ENCODE measurements at regions not wholly inside any gene's neighbourhood (a gene's known extent, or its start where the extent isn't known, plus 50 kb on each side); places are given as distances from the start of the nearest gene placed in this dataset.

- H3K9me3 ChIP-seq (ENCODE audit: control insufficient read depth in 4 of 4, insufficient read depth in 3 of 4, low read length in 3 of 4), result peaks cover 0 to 22% (median 8%) of the 10 kb centered on the region in 4 donors
- DNase-seq, result no peak
These were observed 820.2 kb downstream of the KCNJ18 start for GRCh38 chr17:22512506-22512905.

GRCh38 chr17:22512997-22513538 is 820.7 kb downstream of the KCNJ18 start:
- Histone ChIP-seq H3K36me3 (ENCODE audit: control insufficient read depth in 4 of 4, insufficient read depth in 4 of 4, low read length in 4 of 4) (no peaks in the 10 kb centered on the region), H3K9ac (ENCODE audit: insufficient read depth in 1 of 2, low read length in 2 of 2) (no peak overlapping the region), H3K4me3 (no peak overlapping the region), H3K27ac (ENCODE audit: low read depth in 1 of 2, low read length in 1 of 2) (no peak overlapping the region), H3K9me3 (ENCODE audit: control insufficient read depth in 4 of 4, insufficient read depth in 3 of 4, low read length in 3 of 4) (peaks cover 0 to 22% (median 7%) of the 10 kb centered on the region in 4 donors), H3K4me1 (ENCODE audit: control insufficient read depth in 5 of 5, insufficient read depth in 5 of 5, low read length in 5 of 5) (no peaks in the 10 kb centered on the region), H3K27me3 (ENCODE audit: control insufficient read depth in 3 of 3, insufficient read depth in 3 of 3, low read length in 2 of 3) (no peaks in the 10 kb centered on the region)
- DNase-seq (no peak), ATAC-seq (ENCODE audit: insufficient read depth, low FRiP score) (no peak)
- no peak for TF ChIP-seq CTCF (IDR thresholded peaks at IDR 0.05; ENCODE audit: control extremely low read depth, extremely low read depth)
- 76 to 81% methylated on average over 21 of the region's 21 CpGs for WGBS, 2 donors

More at GRCh38 chr17:22512506-22512905, 820.2 kb downstream of the KCNJ18 start:
- ATAC-seq (ENCODE audit: insufficient read depth, low FRiP score), result no peak
- no peaks in the 10 kb centered on the region for H3K36me3 ChIP-seq (ENCODE audit: control insufficient read depth in 4 of 4, insufficient read depth in 4 of 4, low read length in 4 of 4)
- no peak for TF ChIP-seq CTCF (IDR thresholded peaks at IDR 0.05; ENCODE audit: control extremely low read depth, extremely low read depth)
- no peak overlapping the region for H3K27ac ChIP-seq (ENCODE audit: low read depth in 1 of 2, low read length in 1 of 2)
- no peak overlapping the region for H3K4me3 ChIP-seq
- H3K9ac ChIP-seq (ENCODE audit: insufficient read depth in 1 of 2, low read length in 2 of 2), result no peak overlapping the region
- H3K4me1 ChIP-seq (ENCODE audit: control insufficient read depth in 5 of 5, insufficient read depth in 5 of 5, low read length in 5 of 5), result no peaks in the 10 kb centered on the region
- H3K27me3 ChIP-seq (ENCODE audit: control insufficient read depth in 3 of 3, insufficient read depth in 3 of 3, low read length in 2 of 3), result no peaks in the 10 kb centered on the region
- 88 to 91% methylated on average over 6 of the region's 6 CpGs for WGBS, 2 donors

- H3K9me3 ChIP-seq (ENCODE audit: control insufficient read depth in 4 of 4, insufficient read depth in 3 of 4, low read length in 3 of 4), result peaks cover 0 to 22% (median 5%) of the 10 kb centered on the region in 4 donors
- ATAC-seq (ENCODE audit: insufficient read depth, low FRiP score), result no peak
- no peak overlapping the region for H3K27ac ChIP-seq (ENCODE audit: low read depth in 1 of 2, low read length in 1 of 2)
- WGBS, 2 donors, result 70 to 78% methylated on average over 6 of the region's 6 CpGs
- no peak overlapping the region for H3K4me3 ChIP-seq
- no peaks in the 10 kb centered on the region for H3K4me1 ChIP-seq (ENCODE audit: control insufficient read depth in 5 of 5, insufficient read depth in 5 of 5, low read length in 5 of 5)
- H3K36me3 ChIP-seq (ENCODE audit: control insufficient read depth in 4 of 4, insufficient read depth in 4 of 4, low read length in 4 of 4), result no peaks in the 10 kb centered on the region
- DNase-seq, result no peak
- no peak for TF ChIP-seq CTCF (IDR thresholded peaks at IDR 0.05; ENCODE audit: control extremely low read depth, extremely low read depth)
- H3K9ac ChIP-seq (ENCODE audit: insufficient read depth in 1 of 2, low read length in 2 of 2), result no peak overlapping the region
- H3K27me3 ChIP-seq (ENCODE audit: control insufficient read depth in 3 of 3, insufficient read depth in 3 of 3, low read length in 2 of 3), result no peaks in the 10 kb centered on the region
These were observed 822.0 kb downstream of the KCNJ18 start for GRCh38 chr17:22514315-22514714.

GRCh38 chr17:22514767-22515320 is 822.5 kb downstream of the KCNJ18 start:
- no peaks in the 10 kb centered on the region for H3K27me3 ChIP-seq (ENCODE audit: control insufficient read depth in 3 of 3, insufficient read depth in 3 of 3, low read length in 2 of 3)
- WGBS, 2 donors, result 82 to 90% methylated on average over 4 of the region's 4 CpGs
- TF ChIP-seq CTCF (IDR thresholded peaks at IDR 0.05; ENCODE audit: control extremely low read depth, extremely low read depth), result no peak

More at GRCh38 chr17:22514767-22515320, 822.5 kb downstream of the KCNJ18 start:
- Histone ChIP-seq H3K27ac (ENCODE audit: low read depth in 1 of 2, low read length in 1 of 2) (no peak overlapping the region), H3K9me3 (ENCODE audit: control insufficient read depth in 4 of 4, insufficient read depth in 3 of 4, low read length in 3 of 4) (peaks cover 0 to 22% (median 5%) of the 10 kb centered on the region in 4 donors), H3K4me3 (no peak overlapping the region), H3K4me1 (ENCODE audit: control insufficient read depth in 5 of 5, insufficient read depth in 5 of 5, low read length in 5 of 5) (no peaks in the 10 kb centered on the region), H3K36me3 (ENCODE audit: control insufficient read depth in 4 of 4, insufficient read depth in 4 of 4, low read length in 4 of 4) (no peaks in the 10 kb centered on the region), H3K9ac (ENCODE audit: insufficient read depth in 1 of 2, low read length in 2 of 2) (no peak overlapping the region)
- DNase-seq (no peak), ATAC-seq (ENCODE audit: insufficient read depth, low FRiP score) (no peak)
